OCI-LY7 (cell line): ENCODE measurements at regions not wholly inside any gene's neighbourhood (a gene's known extent, or its start where the extent isn't known, plus 50 kb on each side); places are given as distances from the start of the nearest gene placed in this dataset.

Experiments used
- BruUV-seq: library from RNA; stranded (reverse); fragments of 400-500 nt; replicated peaks from 2 replicates; lab custom pipeline; 2021; lab: Mats Ljungman, UMichigan
- CTCF ChIA-PET: fragments of 300-600 bp; sonication (Branson Sonifier 250); formaldehyde crosslinking; loops from one replicate; lab custom pipeline; 2022; ENCODE audit warnings: antibody characterized with exemption; ENCODE audit not compliant: unreplicated experiment; lab: Charles Lee
- POLR2A ChIA-PET: fragments of 300-600 bp; sonication (Branson Sonifier 250); formaldehyde crosslinking; loops from one replicate; lab custom pipeline; 2022; ENCODE audit warnings: antibody characterized with exemption; lab: Charles Lee
- DNase-seq: peaks from one replicate; pipeline ENCODE4 v3.0.0-alpha.2; 2015; ENCODE audit warnings: low spot score
- H2AFZ ChIP-seq: fragments of 200-600 bp; sonication (generic), shearing (Covaris generic); 2 replicates; pipeline ENCODE4 v1.6.1; 2014; ENCODE audit warnings: mild to moderate bottlenecking, antibody characterized with exemption, low read length, moderate library complexity
- H3K27ac ChIP-seq: fragments of 200-600 bp; sonication (generic); 2 replicates; pipeline ENCODE4 v1.5.1; 2014; ENCODE audit warnings: mixed run types, low read depth, mild to moderate bottlenecking, moderate library complexity, low read length, inconsistent platforms; ENCODE audit not compliant: poor library complexity, severe bottlenecking
- H3K36me3 ChIP-seq: fragments of 200-600 bp; sonication (generic); 2 replicates; pipeline ENCODE4 v1.6.1; 2014; ENCODE audit warnings: mild to moderate bottlenecking, antibody characterized with exemption, low read length, moderate library complexity, mixed read lengths; ENCODE audit not compliant: insufficient read depth
- H3K4me1 ChIP-seq: fragments of 200-600 bp; sonication (generic); 2 replicates; pipeline ENCODE4 v1.5.1; 2014; ENCODE audit warnings: mild to moderate bottlenecking, low read length; ENCODE audit not compliant: insufficient read depth, poor library complexity, severe bottlenecking
- H3K4me2 ChIP-seq: fragments of 200-600 bp; sonication (generic); 2 replicates; pipeline ENCODE4 v1.6.1; 2014; ENCODE audit warnings: mild to moderate bottlenecking, low read length
- H3K4me3 ChIP-seq: fragments of 200-600 bp; sonication (generic); 2 replicates; pipeline ENCODE4 v1.5.1; 2014; ENCODE audit warnings: mild to moderate bottlenecking, low read depth, low read length; ENCODE audit not compliant: poor library complexity, severe bottlenecking
- H3K79me2 ChIP-seq: fragments of 200-600 bp; sonication (generic); 2 replicates; pipeline ENCODE4 v1.6.1; 2016; ENCODE audit warnings: low read depth, mild to moderate bottlenecking, low read length, moderate library complexity, mixed read lengths; ENCODE audit not compliant: insufficient read depth
- H3K9me2 ChIP-seq: fragments of 200-600 bp; sonication (generic); 2 replicates; pipeline ENCODE4 v1.6.1; 2016; ENCODE audit warnings: mild to moderate bottlenecking, low read length, mixed read lengths; ENCODE audit not compliant: insufficient read depth
- H3K9me3 ChIP-seq: fragments of 200-600 bp; sonication (generic); 2 replicates; pipeline ENCODE4 v1.6.1; 2014; ENCODE audit warnings: mild to moderate bottlenecking, mixed run types, low read length, mixed read lengths
- H4K20me1 ChIP-seq: fragments of 200-600 bp; sonication (generic); 2 replicates; pipeline ENCODE4 v1.6.1; 2014; ENCODE audit warnings: mild to moderate bottlenecking, antibody characterized with exemption, low read length, moderate library complexity, mixed read lengths; ENCODE audit not compliant: insufficient read depth
- EZH2phosphoT487 ChIP-seq: fragments of 200-600 bp; sonication (generic); IDR thresholded peaks from 2 replicates; pipeline ENCODE4 v1.6.1; 2018; ENCODE audit warnings: low read depth, borderline replicate concordance, mild to moderate bottlenecking, mixed run types, antibody characterized with exemption, low read length, moderate library complexity, mixed read lengths
- intact Hi-C: fragments of 100-400 bp; cut with micrococcal nuclease; formaldehyde crosslinking; loops from one replicate; pipeline ENCODE4 v1.10.0; 2022; ENCODE audit not compliant: unreplicated experiment
- TF ChIP-seq, protein P1 (sequence below): fragments of 200-600 bp; sonication (generic); conservative IDR thresholded peaks from 2 replicates; pipeline ENCODE4 v1.5.1; 2014; ENCODE audit warnings: mild to moderate bottlenecking, antibody characterized with exemption, low read length, moderate library complexity, mixed read lengths

DNA sequence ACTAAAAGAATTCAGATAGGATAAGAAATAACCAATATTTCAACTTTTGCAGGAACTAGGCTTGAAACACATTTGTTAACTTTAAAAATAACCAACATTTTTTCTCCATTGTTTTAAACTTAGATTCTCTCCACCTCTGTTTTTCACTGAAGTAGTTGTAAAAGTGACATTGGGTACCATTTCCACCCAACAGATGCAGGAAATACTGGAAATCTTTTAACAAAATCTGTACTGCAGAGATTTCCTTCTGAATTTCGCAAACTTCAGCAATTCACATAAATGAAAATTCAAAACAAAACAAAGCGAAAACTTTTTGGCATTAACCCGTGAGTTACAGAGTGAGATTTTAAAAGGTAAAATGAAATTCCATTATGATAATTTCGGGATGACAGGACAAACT, 731.7 kb downstream of the RFPL4B start:
- H3K9me3 ChIP-seq = no peaks in the 10 kb centered on the region
- DNase-seq = no peak
- H2AFZ ChIP-seq = no peak overlapping the region
- no peaks in the 10 kb centered on the region for H4K20me1 ChIP-seq
- no peak overlapping the region for H3K4me3 ChIP-seq
- no peaks in the 10 kb centered on the region for H3K9me2 ChIP-seq
- CTCF ChIA-PET = no interaction called here
- no peaks in the 10 kb centered on the region for H3K79me2 ChIP-seq
- no peak overlapping the region for H3K27ac ChIP-seq
- H3K36me3 ChIP-seq = no peaks in the 10 kb centered on the region
- intact Hi-C loops = no loop called here
- H3K4me1 ChIP-seq = no peaks in the 10 kb centered on the region
- POLR2A ChIA-PET = no interaction called here
- no peak overlapping the region for H3K4me2 ChIP-seq
- TF ChIP-seq EZH2phosphoT487 = no peak
- TF ChIP-seq, protein P1, sequence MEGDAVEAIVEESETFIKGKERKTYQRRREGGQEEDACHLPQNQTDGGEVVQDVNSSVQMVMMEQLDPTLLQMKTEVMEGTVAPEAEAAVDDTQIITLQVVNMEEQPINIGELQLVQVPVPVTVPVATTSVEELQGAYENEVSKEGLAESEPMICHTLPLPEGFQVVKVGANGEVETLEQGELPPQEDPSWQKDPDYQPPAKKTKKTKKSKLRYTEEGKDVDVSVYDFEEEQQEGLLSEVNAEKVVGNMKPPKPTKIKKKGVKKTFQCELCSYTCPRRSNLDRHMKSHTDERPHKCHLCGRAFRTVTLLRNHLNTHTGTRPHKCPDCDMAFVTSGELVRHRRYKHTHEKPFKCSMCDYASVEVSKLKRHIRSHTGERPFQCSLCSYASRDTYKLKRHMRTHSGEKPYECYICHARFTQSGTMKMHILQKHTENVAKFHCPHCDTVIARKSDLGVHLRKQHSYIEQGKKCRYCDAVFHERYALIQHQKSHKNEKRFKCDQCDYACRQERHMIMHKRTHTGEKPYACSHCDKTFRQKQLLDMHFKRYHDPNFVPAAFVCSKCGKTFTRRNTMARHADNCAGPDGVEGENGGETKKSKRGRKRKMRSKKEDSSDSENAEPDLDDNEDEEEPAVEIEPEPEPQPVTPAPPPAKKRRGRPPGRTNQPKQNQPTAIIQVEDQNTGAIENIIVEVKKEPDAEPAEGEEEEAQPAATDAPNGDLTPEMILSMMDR = no peak
- BruUV-seq = no TSS peak

DNA sequence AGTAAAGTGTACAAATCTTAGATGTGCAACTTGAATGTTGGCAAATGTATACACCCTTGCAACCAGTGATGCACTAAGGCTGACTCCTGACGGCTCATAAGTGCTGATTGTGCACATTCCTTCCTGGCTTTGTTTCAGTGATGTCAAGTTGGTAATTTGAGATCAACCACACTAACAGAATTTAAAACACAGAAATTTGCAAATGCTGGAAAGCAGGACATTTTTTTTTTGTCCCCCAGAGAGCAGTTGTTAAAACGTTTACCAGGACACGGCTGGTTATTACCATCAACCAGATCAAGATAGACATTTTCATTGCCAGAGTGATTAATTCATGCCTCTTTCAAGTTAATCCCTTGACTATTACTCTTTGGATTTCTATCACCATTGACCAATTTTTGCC, 735.6 kb downstream of the RFPL4B start:
- no TSS peak for BruUV-seq
- CTCF ChIA-PET = no interaction called here

DNA sequence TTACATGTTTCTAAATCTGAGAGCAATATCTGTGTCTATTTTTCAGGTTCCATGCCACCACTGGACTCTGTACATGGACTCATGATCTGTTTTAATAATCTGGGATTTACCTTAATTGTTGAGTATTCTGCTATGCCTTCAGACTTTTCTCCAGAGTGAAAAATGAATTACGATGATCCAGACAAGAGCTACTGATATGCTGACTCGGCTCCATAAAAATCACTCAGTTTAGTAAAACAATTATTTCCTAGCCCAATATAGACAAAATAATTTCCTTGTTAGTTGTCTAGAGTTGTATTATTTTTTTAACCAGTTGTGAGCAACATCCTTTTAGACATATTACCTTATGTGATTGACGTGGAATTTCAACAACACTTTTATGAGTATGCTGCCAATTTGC, 736.8 kb downstream of the RFPL4B start:
- no peak for TF ChIP-seq EZH2phosphoT487
- TF ChIP-seq, protein P1 = no peak
- H2AFZ ChIP-seq = no peak overlapping the region
- no peaks in the 10 kb centered on the region for H3K79me2 ChIP-seq
- no TSS peak for BruUV-seq
- no peak overlapping the region for H3K27ac ChIP-seq
- H3K4me1 ChIP-seq = no peaks in the 10 kb centered on the region
- H3K9me3 ChIP-seq = no peaks in the 10 kb centered on the region
- DNase-seq = no peak
- CTCF ChIA-PET = no interaction called here
- H3K4me3 ChIP-seq = no peak overlapping the region
- POLR2A ChIA-PET = no interaction called here
- no peaks in the 10 kb centered on the region for H3K36me3 ChIP-seq
- no peaks in the 10 kb centered on the region for H4K20me1 ChIP-seq
- H3K9me2 ChIP-seq = no peaks in the 10 kb centered on the region
- intact Hi-C loops = no loop called here
- no peak overlapping the region for H3K4me2 ChIP-seq

More for the DNA sequence above, 735.6 kb downstream of the RFPL4B start:
- Histone ChIP-seq H3K4me1 (no peaks in the 10 kb centered on the region), H3K79me2 (no peaks in the 10 kb centered on the region), H3K4me2 (no peak overlapping the region), H3K36me3 (no peaks in the 10 kb centered on the region), H2AFZ (no peak overlapping the region), H3K27ac (no peak overlapping the region), H3K9me2 (no peaks in the 10 kb centered on the region), H3K4me3 (no peak overlapping the region), H3K9me3 (no peaks in the 10 kb centered on the region), H4K20me1 (no peaks in the 10 kb centered on the region)
- no peak for DNase-seq
- intact Hi-C loops = no loop called here
- POLR2A ChIA-PET = interaction anchor here (0.9 kb wide), 1 partner anchor 14 kb away, joined by 4 read pairs; no protein-coding TSS in a partner anchor
- no peak for TF ChIP-seq EZH2phosphoT487
- TF ChIP-seq, protein P1 = no peak
